GM19372 (cell line): ENCODE measurements at regions not wholly inside any gene's neighbourhood (a gene's known extent, or its start where the extent isn't known, plus 50 kb on each side); places are given as distances from the start of the nearest gene placed in this dataset.
"Not testable (repeated sequence)": the region's sequence is repeated elsewhere in the genome, so short reads cannot be mapped to it uniquely, and the experiment has no call there.

Experiments used
- ATAC-seq: cut with Tn5 transposase; IDR thresholded peaks from one replicate; pipeline ENCODE4 v1.9.1; 2021; ENCODE audit warnings: mild to moderate bottlenecking, low read depth, moderate library complexity; ENCODE audit not compliant: unreplicated experiment

GRCh38 chr13:65125236-65125635 is 2104.9 kb downstream of the PCDH9 start:
- no peak for ATAC-seq

GRCh38 chr13:65112531-65112941 is 2117.6 kb downstream of the PCDH9 start:
- ATAC-seq = no peak

GRCh38 chr13:65112123-65112522 is 2118.0 kb downstream of the PCDH9 start:
- ATAC-seq = no peak

- no peak for ATAC-seq
These were observed 2118.9 kb downstream of the PCDH9 start for GRCh38 chr13:65111223-65111622.

GRCh38 chr13:65104436-65104835 is 2125.7 kb downstream of the PCDH9 start:
- ATAC-seq = not testable (repeated sequence)

GRCh38 chr13:65103351-65103750 is 2126.8 kb downstream of the PCDH9 start:
- ATAC-seq = no peak

- ATAC-seq = no peak
These were observed 2134.7 kb downstream of the PCDH9 start for GRCh38 chr13:65095161-65096082.

GRCh38 chr13:65093357-65093756 is 2136.8 kb downstream of the PCDH9 start:
- ATAC-seq = no peak

- ATAC-seq = no peak
These were observed 2139.1 kb downstream of the PCDH9 start for GRCh38 chr13:65091031-65091430.

GRCh38 chr13:65090186-65090585 is 2139.9 kb downstream of the PCDH9 start:
- no peak for ATAC-seq

GRCh38 chr13:65088906-65089305 is 2141.2 kb downstream of the PCDH9 start:
- ATAC-seq = no peak

GRCh38 chr13:65085977-65086376 is 2144.2 kb downstream of the PCDH9 start:
- no peak for ATAC-seq

GRCh38 chr13:65074248-65074647 is 2155.9 kb downstream of the PCDH9 start:
- no peak for ATAC-seq

GRCh38 chr13:65064967-65065366 is 2165.2 kb downstream of the PCDH9 start:
- no peak for ATAC-seq

- ATAC-seq = no peak
These were observed 2166.4 kb downstream of the PCDH9 start for GRCh38 chr13:65063753-65064152.

GRCh38 chr13:65057986-65058385 is 2172.2 kb downstream of the PCDH9 start:
- no peak for ATAC-seq

GRCh38 chr13:65054277-65054676 is 2175.9 kb downstream of the PCDH9 start:
- no peak for ATAC-seq

- no peak for ATAC-seq
These were observed 2193.1 kb downstream of the PCDH9 start for GRCh38 chr13:65036999-65037398.

- ATAC-seq = no peak
These were observed 2194.8 kb downstream of the PCDH9 start for GRCh38 chr13:65035302-65035701.

GRCh38 chr13:65034266-65034665 is 2195.9 kb downstream of the PCDH9 start:
- no peak for ATAC-seq

- no peak for ATAC-seq
These were observed 2197.3 kb downstream of the PCDH9 start for GRCh38 chr13:65032825-65033224.

GRCh38 chr13:65028101-65028500 is 2202.0 kb downstream of the PCDH9 start:
- ATAC-seq = no peak
